ENCODE measurements at regions not wholly inside any gene's neighbourhood (a gene's known extent, or its start where the extent isn't known, plus 50 kb on each side); places are given as distances from the start of the nearest gene placed in this dataset.

- H3K36me3 ChIP-seq (ENCODE audit: control insufficient read depth, insufficient read depth, low read length) = no peaks in the 10 kb centered on the region
- H3K9ac ChIP-seq (ENCODE audit: insufficient read depth, low read length) = no peak overlapping the region
- H2AFZ ChIP-seq (ENCODE audit: low read length) = no peak overlapping the region
- TF ChIP-seq EZH2 (IDR thresholded peaks at IDR 0.05; ENCODE audit: low read length, missing control alignments) = no peak
- no peak overlapping the region for H3K4me2 ChIP-seq (ENCODE audit: extremely low read depth, insufficient read depth, low read length)
- no peak for DNase-seq (ENCODE audit: low read depth in 2 of 2)
- no peak overlapping the region for H3K27ac ChIP-seq (ENCODE audit: insufficient read depth, low read length)
- no peaks in the 10 kb centered on the region for H3K9me3 ChIP-seq (ENCODE audit: control insufficient read depth, insufficient read depth, low read depth, low read length)
- no peak overlapping the region for H3K4me3 ChIP-seq (replicated peaks in 1 of 4; ENCODE audit: control extremely low read depth in 1 of 4, insufficient read depth in 1 of 4, low read depth in 3 of 4, low read length in 4 of 4)
- H4K20me1 ChIP-seq (ENCODE audit: control insufficient read depth, extremely low read depth, insufficient read depth, low read length) = no peaks in the 10 kb centered on the region
- no peaks in the 10 kb centered on the region for H3K79me2 ChIP-seq (ENCODE audit: control insufficient read depth, insufficient read depth, low read length)
- H3K4me1 ChIP-seq (ENCODE audit: control insufficient read depth, extremely low read depth, insufficient read depth, low read length) = no peaks in the 10 kb centered on the region
- H3K27me3 ChIP-seq (ENCODE audit: control insufficient read depth, insufficient read depth, low read length) = no peaks in the 10 kb centered on the region
Observed at GRCh38 chr18:78773819-78774218, 205.8 kb upstream of the SALL3 start.

- Histone ChIP-seq H2AFZ (ENCODE audit: low read length) (no peak overlapping the region), H3K4me2 (ENCODE audit: extremely low read depth, insufficient read depth, low read length) (no peak overlapping the region), H3K79me2 (ENCODE audit: control insufficient read depth, insufficient read depth, low read length) (no peaks in the 10 kb centered on the region), H3K4me1 (ENCODE audit: control insufficient read depth, extremely low read depth, insufficient read depth, low read length) (no peaks in the 10 kb centered on the region), H3K9me3 (ENCODE audit: control insufficient read depth, insufficient read depth, low read depth, low read length) (no peaks in the 10 kb centered on the region), H3K27me3 (ENCODE audit: control insufficient read depth, insufficient read depth, low read length) (no peaks in the 10 kb centered on the region), H3K36me3 (ENCODE audit: control insufficient read depth, insufficient read depth, low read length) (no peaks in the 10 kb centered on the region), H4K20me1 (ENCODE audit: control insufficient read depth, extremely low read depth, insufficient read depth, low read length) (no peaks in the 10 kb centered on the region), H3K4me3 (replicated peaks in 1 of 4; ENCODE audit: control extremely low read depth in 1 of 4, insufficient read depth in 1 of 4, low read depth in 3 of 4, low read length in 4 of 4) (no peak overlapping the region), H3K27ac (ENCODE audit: insufficient read depth, low read length) (no peak overlapping the region), H3K9ac (ENCODE audit: insufficient read depth, low read length) (no peak overlapping the region)
- TF ChIP-seq EZH2 (IDR thresholded peaks at IDR 0.05; ENCODE audit: low read length, missing control alignments) (no peak), CTCF (conservative IDR thresholded peaks at IDR 0.05 in 1 of 2, IDR thresholded peaks at IDR 0.05 in 1 of 2; ENCODE audit: low read depth in 1 of 2, low read length in 2 of 2) (no peak)
- no peak for DNase-seq (ENCODE audit: low read depth in 2 of 2)
Observed at GRCh38 chr18:78774741-78775141, 204.9 kb upstream of the SALL3 start.

GRCh38 chr18:78776151-78776550 lies 203.5 kb upstream of the SALL3 start:
- no peaks in the 10 kb centered on the region for H3K27me3 ChIP-seq (ENCODE audit: control insufficient read depth, insufficient read depth, low read length)
- H4K20me1 ChIP-seq (ENCODE audit: control insufficient read depth, extremely low read depth, insufficient read depth, low read length) = no peaks in the 10 kb centered on the region
- H3K36me3 ChIP-seq (ENCODE audit: control insufficient read depth, insufficient read depth, low read length) = no peaks in the 10 kb centered on the region
- no peak overlapping the region for H3K4me3 ChIP-seq (replicated peaks in 1 of 4; ENCODE audit: control extremely low read depth in 1 of 4, insufficient read depth in 1 of 4, low read depth in 3 of 4, low read length in 4 of 4)
- no peak overlapping the region for H2AFZ ChIP-seq (ENCODE audit: low read length)
- H3K9ac ChIP-seq (ENCODE audit: insufficient read depth, low read length) = no peak overlapping the region
- no peak overlapping the region for H3K4me2 ChIP-seq (ENCODE audit: extremely low read depth, insufficient read depth, low read length)
- no peaks in the 10 kb centered on the region for H3K79me2 ChIP-seq (ENCODE audit: control insufficient read depth, insufficient read depth, low read length)
- TF ChIP-seq CTCF (conservative IDR thresholded peaks at IDR 0.05 in 1 of 2, IDR thresholded peaks at IDR 0.05 in 1 of 2; ENCODE audit: low read depth in 1 of 2, low read length in 2 of 2) (no peak), EZH2 (IDR thresholded peaks at IDR 0.05; ENCODE audit: low read length, missing control alignments) (no peak)
- H3K4me1 ChIP-seq (ENCODE audit: control insufficient read depth, extremely low read depth, insufficient read depth, low read length) = no peaks in the 10 kb centered on the region
- no peak overlapping the region for H3K27ac ChIP-seq (ENCODE audit: insufficient read depth, low read length)
- DNase-seq (ENCODE audit: low read depth in 2 of 2) = no peak
- no peaks in the 10 kb centered on the region for H3K9me3 ChIP-seq (ENCODE audit: control insufficient read depth, insufficient read depth, low read depth, low read length)

All from fibroblast of lung (primary cell).